HG03097 (cell line): ENCODE measurements at regions not wholly inside any gene's neighbourhood (a gene's known extent, or its start where the extent isn't known, plus 50 kb on each side); places are given as distances from the start of the nearest gene placed in this dataset.
"Not testable (repeated sequence)": the region's sequence is repeated elsewhere in the genome, so short reads cannot be mapped to it uniquely, and the experiment has no call there.

Experiments used
- ATAC-seq: cut with Tn5 transposase; IDR thresholded peaks from one replicate; pipeline ENCODE4 v1.9.1; 2021; ENCODE audit not compliant: unreplicated experiment, low FRiP score

- no peak for ATAC-seq
Measured at GRCh38 chr6:90375681-90376439, 79.2 kb upstream of the BACH2 start.

DNA sequence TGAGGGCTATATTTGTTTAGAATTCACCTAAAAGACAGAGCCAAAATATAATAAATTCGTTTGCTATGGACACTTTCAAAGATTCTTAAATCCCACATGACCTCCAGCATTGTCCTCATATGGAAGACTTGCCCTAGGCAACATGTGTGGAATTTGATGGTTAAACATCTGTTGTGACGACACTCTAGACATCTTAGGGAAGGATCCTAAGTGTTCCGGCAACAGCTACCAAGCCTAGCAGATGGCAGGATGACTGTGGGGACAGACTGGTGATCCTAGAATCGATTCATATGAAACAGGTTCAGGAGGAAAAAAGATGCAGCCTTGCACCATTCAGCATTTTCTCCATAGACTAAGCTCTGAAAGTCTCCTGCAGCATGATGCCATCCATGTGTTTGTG, 77.6 kb upstream of the BACH2 start:
- ATAC-seq, result no peak

DNA sequence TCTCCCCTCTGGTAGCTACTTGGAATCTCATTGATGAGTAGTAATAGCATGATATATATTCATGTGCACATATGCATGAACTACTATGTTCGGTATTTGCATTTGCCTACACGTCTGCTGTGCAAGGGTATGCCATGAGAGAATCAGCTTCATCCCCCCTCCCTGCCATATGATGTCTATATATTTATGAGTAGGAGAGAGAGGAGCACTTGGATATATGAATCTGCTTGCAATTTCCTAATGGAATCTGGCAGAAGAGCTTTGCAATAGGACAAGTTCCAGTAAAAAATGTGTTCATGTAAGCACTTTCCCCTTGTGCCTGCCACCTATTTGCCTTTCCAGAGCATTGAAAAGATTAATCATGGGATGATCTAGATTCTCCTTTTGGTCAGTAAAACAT, 76.2 kb upstream of the BACH2 start:
- ATAC-seq, result no peak

DNA sequence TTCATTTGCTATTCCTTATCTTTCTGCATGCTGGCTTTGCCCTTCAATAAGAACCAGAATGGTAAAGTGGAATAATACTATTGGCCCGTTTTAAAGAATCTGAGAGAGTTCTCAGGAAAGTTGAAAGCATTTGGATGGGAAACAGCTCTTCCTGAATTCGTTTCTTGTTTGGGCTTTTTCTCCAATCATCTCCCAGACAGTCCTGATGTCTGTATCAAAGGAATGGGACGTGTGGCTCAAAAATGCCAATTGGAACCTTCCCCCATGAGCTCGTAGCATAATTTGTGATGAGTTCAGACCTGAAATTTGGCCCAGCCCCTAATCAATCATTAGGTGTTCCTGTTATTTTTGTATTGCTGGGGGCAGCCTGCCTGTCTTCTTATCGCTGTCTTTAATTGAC, 75.8 kb upstream of the BACH2 start:
- no peak for ATAC-seq

- ATAC-seq, result no peak
Measured at GRCh38 chr6:90370493-90370959, 73.9 kb upstream of the BACH2 start.

DNA sequence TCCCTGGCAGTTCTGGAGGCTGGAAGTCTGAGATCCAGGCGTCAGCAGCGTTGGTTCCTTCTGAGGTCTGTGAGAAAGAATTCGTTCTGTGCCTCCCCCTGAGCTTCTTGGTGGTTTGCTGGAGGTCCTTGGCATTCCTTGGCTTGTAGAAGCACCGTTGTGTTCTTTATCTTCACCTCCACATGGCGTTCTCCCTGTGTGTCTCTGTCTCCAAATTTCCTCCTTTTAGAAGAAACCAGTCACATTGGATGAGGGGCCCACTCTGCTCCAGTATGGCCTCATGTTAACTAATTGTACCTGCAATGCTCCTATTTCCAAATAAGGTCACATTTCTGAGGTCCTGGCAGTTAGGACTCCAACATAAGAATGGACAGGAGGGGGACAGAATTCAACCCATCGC, 73.0 kb upstream of the BACH2 start:
- ATAC-seq, result no peak

GRCh38 chr6:90369024-90369519, 72.4 kb upstream of the BACH2 start:
- ATAC-seq, result peak; percentile 99

DNA sequence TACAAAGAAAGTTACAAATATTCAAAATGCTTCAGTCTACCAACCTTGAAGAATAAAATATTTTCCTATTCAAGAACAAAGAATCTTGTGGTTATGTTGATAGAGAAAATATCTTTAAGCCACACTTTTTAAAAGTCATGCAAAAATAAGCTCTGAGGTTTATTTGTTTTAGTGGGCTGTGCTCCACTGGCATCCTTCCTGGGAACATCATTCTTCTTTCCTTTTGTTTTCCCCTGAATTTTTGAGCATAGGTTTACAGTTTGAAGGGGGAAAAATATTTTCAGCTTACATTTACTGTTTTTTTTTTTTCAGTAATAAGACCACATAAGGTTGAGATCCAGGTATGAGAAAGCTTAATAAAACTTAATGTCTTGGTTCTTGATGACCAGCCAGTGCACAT, 72.0 kb upstream of the BACH2 start:
- no peak for ATAC-seq

DNA sequence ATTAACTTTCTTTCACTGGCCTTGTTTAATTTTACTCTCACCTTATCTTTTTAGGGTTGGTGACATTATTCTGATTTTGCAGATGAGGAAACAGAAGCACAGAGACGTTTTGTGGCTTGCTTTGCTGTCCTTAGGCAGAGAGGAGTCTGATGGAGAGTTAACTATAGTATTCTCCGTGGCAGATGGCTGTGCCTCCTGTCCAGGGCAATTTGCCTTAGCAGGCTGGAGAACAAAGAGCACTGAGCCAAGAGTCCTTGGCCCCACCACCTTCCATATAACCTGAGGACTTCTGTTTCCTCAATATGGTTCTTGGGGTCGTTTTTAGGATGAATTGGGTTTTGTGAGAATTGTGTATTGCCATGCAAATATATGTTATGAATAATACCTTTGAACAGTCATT, 71.4 kb upstream of the BACH2 start:
- no peak for ATAC-seq

DNA sequence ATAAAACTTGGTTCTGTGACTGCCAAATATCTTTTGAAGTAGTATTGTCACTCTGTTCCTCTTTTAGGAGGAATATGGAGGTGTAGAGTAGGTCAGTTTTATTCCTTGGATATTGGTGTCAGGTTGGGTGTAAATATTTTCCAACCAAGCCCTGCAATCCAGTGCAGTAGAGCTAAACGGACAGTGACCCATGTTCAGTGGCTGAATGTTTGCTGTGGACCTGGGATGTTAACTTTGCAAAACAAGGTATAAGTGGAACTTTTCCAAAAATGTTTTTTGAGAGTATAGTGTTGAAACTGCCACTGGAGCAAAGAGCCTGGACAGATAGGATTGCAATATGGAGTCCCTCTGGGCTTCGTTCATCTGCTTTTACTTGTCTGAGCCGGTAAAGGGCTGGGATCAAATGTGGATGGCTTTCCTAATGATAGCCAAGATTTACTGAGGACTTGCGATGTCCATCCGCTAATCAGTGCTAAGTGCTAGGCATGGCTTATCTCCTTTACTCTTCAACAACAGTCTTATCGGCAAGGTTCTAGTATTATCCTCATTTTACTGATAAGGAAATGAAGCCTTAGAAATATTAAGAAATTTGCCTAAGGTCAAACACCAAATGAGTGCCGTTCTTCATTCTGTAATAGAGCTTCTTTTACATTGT, 69.0 kb upstream of the BACH2 start:
- ATAC-seq, result no peak

DNA sequence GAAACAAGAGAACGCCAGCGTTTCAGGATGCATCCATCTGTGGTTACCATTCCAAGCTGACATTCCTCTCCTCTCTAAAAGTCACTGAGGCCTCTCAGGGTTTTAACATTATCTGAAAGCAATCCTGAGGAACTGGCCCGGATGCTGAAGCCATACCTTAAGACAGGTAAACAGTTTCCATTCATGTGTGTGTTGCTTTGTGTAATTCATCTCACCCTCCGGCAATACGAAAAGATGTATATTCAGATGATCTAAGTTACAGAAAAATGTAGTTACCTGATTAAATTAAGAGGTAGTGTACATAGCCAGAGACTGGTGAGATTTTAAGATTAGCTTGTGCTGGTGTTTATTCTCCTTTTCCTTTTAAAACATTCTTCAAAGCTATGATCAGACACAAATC, 68.4 kb upstream of the BACH2 start:
- no peak for ATAC-seq

- ATAC-seq, result no peak
Measured at GRCh38 chr6:90364286-90364685, 67.6 kb upstream of the BACH2 start.

DNA sequence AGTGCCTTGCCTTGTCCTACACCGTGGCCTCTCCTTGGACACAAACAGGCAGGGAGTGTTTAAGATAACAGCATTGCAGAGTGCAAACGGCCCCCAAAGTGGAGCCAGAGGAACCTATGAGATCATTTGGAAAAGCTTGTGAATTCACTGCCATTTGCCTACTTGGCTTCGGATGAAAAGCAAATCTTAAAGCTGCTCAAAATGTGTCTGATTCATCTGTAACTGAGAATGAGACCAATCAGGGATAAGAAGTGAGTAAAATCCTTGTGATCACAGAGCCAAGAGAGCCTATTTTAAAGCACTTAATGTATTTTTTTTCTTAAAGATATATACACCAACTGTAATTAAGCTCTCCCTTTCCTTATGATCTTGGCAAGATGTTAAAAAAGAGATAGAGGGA, 65.7 kb upstream of the BACH2 start:
- no peak for ATAC-seq

- no peak for ATAC-seq
Measured at GRCh38 chr6:90361174-90361573, 64.5 kb upstream of the BACH2 start.

- not testable (repeated sequence) for ATAC-seq
Measured at GRCh38 chr6:90358036-90358770, 61.6 kb upstream of the BACH2 start.

DNA sequence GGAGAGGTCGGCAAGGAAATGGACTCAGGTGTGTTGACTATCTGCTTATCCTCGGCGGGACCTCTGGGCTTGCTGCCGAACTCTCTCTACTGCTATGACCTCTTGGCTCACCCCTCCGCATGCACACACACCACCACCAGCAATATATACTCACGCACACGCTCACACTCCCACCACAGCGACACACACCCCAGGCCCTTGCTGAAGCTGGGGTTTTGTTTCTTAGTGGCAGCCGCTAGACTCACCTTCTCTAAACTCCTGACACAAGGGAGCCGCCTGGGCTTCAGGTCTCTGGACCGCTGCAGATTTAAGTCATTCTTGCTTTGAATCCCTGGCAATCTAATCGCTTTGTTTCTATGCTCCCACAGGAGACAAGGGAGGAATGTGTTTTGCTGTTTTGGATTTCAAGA, 59.4 kb upstream of the BACH2 start:
- ATAC-seq, result no peak

- no peak for ATAC-seq
Measured at GRCh38 chr6:90354961-90355360, 58.3 kb upstream of the BACH2 start.

- no peak for ATAC-seq
Measured at GRCh38 chr6:90351696-90352095, 55.1 kb upstream of the BACH2 start.

GRCh38 chr6:90350689-90351554, 54.3 kb upstream of the BACH2 start:
- no peak for ATAC-seq

DNA sequence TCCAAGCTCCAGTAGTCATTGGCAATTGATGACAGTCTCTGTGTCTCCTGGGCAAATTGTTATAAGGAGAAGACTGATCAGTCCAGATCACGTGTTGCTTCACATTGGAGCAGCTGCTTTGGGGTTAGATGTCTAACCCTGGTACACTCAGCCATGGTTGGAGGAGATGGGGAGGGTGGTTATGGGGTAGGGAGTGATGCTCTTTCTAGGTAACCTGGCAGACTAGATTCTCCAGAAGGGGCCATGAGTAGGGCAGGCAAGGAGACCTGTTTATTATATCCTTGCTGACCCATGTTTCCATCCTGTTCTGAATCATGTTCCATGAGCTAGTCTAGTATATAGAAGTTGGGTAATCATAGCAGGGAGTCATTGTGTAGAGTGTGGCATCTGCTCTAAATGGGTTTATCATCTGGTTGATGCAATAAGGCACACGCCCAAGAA, 50.8 kb upstream of the BACH2 start:
- no peak for ATAC-seq
